IMR-90 (cell line): ENCODE measurements at regions not wholly inside any gene's neighbourhood (a gene's known extent, or its start where the extent isn't known, plus 50 kb on each side); places are given as distances from the start of the nearest gene placed in this dataset.

Experiments
- ATAC-seq: fragments of 200-7000 bp; cut with Tn5 transposase; 2 replicates; pipeline ENCODE4 v1.9.1; 2020; ENCODE audit warnings: low read depth, mild to moderate bottlenecking, moderate library complexity
- BruUV-seq: library from RNA; stranded (reverse); fragments of 400-500 nt; replicated peaks from 2 replicates; lab custom pipeline; 2021; lab: Mats Ljungman, UMichigan
- CTCF ChIA-PET: fragments of 300-600 bp; formaldehyde crosslinking; extraction: SDS; loops from one replicate; lab custom pipeline; 2021; ENCODE audit warnings: antibody characterized with exemption; lab: Yijun Ruan, JAX
- POLR2A ChIA-PET: fragments of 300-600 bp; sonication (Branson Sonifier 250); formaldehyde crosslinking; loops from one replicate; lab custom pipeline; 2022; ENCODE audit warnings: antibody characterized with exemption; ENCODE audit not compliant: unreplicated experiment; lab: Charles Lee
- DNase-seq: peaks from one replicate; pipeline ENCODE4 v3.0.0; 2013
- H2AFZ ChIP-seq: replicated peaks from 2 replicates; pipeline ENCODE3; 2013; ENCODE audit warnings: low read length, mild to moderate bottlenecking; ENCODE audit not compliant: poor library complexity
- H2AK5ac ChIP-seq: 2 replicates; pipeline ENCODE4 v1.6.1; 2013; ENCODE audit warnings: low read depth, low read length, inconsistent platforms
- H2AK9ac ChIP-seq: replicated peaks from 2 replicates; pipeline ENCODE3; 2013; ENCODE audit warnings: mild to moderate bottlenecking, low read depth, low read length, moderate library complexity; ENCODE audit not compliant: poor library complexity
- H2BK120ac ChIP-seq: 2 replicates; pipeline ENCODE4 v1.6.1; 2013; ENCODE audit warnings: low read depth, low read length, inconsistent platforms
- H2BK15ac ChIP-seq: 3 replicates; pipeline ENCODE4 v1.6.1; 2013; ENCODE audit warnings: low read depth, low read length, inconsistent platforms
- H2BK20ac ChIP-seq: 2 replicates; pipeline ENCODE4 v1.6.1; 2013; ENCODE audit warnings: low read depth, mild to moderate bottlenecking, inconsistent platforms, low read length, moderate library complexity
- H2BK5ac ChIP-seq: 2 replicates; pipeline ENCODE4 v1.6.1; 2013; ENCODE audit warnings: mild to moderate bottlenecking, low read depth, low read length, inconsistent platforms; ENCODE audit not compliant: poor library complexity, severe bottlenecking
- H3K14ac ChIP-seq: replicated peaks from 2 replicates; pipeline ENCODE4 v1.6.1; 2013; ENCODE audit warnings: low read depth, low read length, inconsistent platforms
- H3K18ac ChIP-seq: 2 replicates; pipeline ENCODE4 v1.6.1; 2013; ENCODE audit warnings: low read depth, low read length, control low read depth
- H3K23ac ChIP-seq: 2 replicates; pipeline ENCODE4 v1.6.1; 2013; ENCODE audit warnings: low read depth, low read length, inconsistent platforms
- H3K27ac ChIP-seq: 2 replicates; pipeline ENCODE4 v1.5.1; 2013; ENCODE audit warnings: mild to moderate bottlenecking, control low read depth, low read length; ENCODE audit not compliant: insufficient read depth
- H3K27me3 ChIP-seq: 2 replicates; pipeline ENCODE4 v1.6.1; 2013; ENCODE audit warnings: low read length; ENCODE audit not compliant: control insufficient read depth, insufficient read depth
- H3K36me3 ChIP-seq: 2 replicates; pipeline ENCODE4 v1.6.1; 2013; ENCODE audit warnings: low read length, mixed read lengths; ENCODE audit not compliant: control insufficient read depth, insufficient read depth
- H3K4ac ChIP-seq: 2 replicates; pipeline ENCODE4 v1.6.1; 2013; ENCODE audit warnings: low read depth, low read length, inconsistent platforms
- H3K4me1 ChIP-seq: 2 replicates; pipeline ENCODE4 v1.6.1; 2013; ENCODE audit warnings: low read length, mixed read lengths; ENCODE audit not compliant: control insufficient read depth, insufficient read depth
- H3K4me2 ChIP-seq: 2 replicates; pipeline ENCODE4 v1.6.1; 2013; ENCODE audit warnings: low read depth, mild to moderate bottlenecking, control low read depth, low read length, moderate library complexity
- H3K4me3 ChIP-seq: 2 replicates; pipeline ENCODE4 v1.5.1; 2013; ENCODE audit warnings: low read depth, mild to moderate bottlenecking, control low read depth, low read length, moderate library complexity; ENCODE audit not compliant: insufficient read depth
- H3K56ac ChIP-seq: 2 replicates; pipeline ENCODE4 v1.6.1; 2013; ENCODE audit warnings: low read length, inconsistent platforms; ENCODE audit not compliant: insufficient read depth; ENCODE audit errors: extremely low read depth
- H3K79me1 ChIP-seq, 2 experiments: 2 replicates each; pipeline ENCODE4 v1.6.1; 2013; ENCODE audit warnings: low read length in 2 of 2, inconsistent platforms in 1 of 2, low read depth in 1 of 2
- H3K9ac ChIP-seq: 2 replicates; pipeline ENCODE4 v1.6.1; 2013; ENCODE audit warnings: low read depth, low read length, control low read depth
- H3K9me1 ChIP-seq: 2 replicates; pipeline ENCODE4 v1.6.1; 2013; ENCODE audit warnings: low read length, inconsistent platforms; ENCODE audit not compliant: insufficient read depth
- H3K9me3 ChIP-seq: 2 replicates; pipeline ENCODE4 v1.6.1; 2013; ENCODE audit warnings: low read length; ENCODE audit not compliant: control insufficient read depth, insufficient read depth
- H4K20me1 ChIP-seq: 2 replicates; pipeline ENCODE4 v1.6.1; 2013; ENCODE audit warnings: low read length, inconsistent platforms; ENCODE audit not compliant: insufficient read depth
- H4K5ac ChIP-seq: 2 replicates; pipeline ENCODE4 v1.6.1; 2013; ENCODE audit warnings: mild to moderate bottlenecking, low read depth, low read length, control low read depth
- H4K8ac ChIP-seq, 2 experiments: 2 replicates each; pipeline ENCODE4 v1.6.1; 2013; ENCODE audit warnings: low read depth in 2 of 2, low read length in 2 of 2, control low read depth in 1 of 2, inconsistent platforms in 1 of 2
- H4K91ac ChIP-seq: 2 replicates; pipeline ENCODE4 v1.6.1; 2013; ENCODE audit warnings: low read depth, low read length, inconsistent platforms; ENCODE audit not compliant: insufficient read depth
- CHD1 ChIP-seq: IDR thresholded peaks from 2 replicates; pipeline ENCODE4 v1.6.1; 2012; ENCODE audit warnings: low read depth, low read length, improper control_type of control experiment
- NFE2L2 ChIP-seq: fragments of 150-350 bp; IDR thresholded peaks from 2 replicates; pipeline ENCODE4 v1.6.1; 2016; ENCODE audit warnings: low read depth, mild to moderate bottlenecking, low read length
- RAD21 ChIP-seq: IDR thresholded peaks from 2 replicates; pipeline ENCODE4 v1.6.1; 2012; ENCODE audit warnings: low read length, improper control_type of control experiment
- WGBS, 2 experiments: methylation state at CpG; one replicate each; pipeline versions ENCODE4 v1.1.5 to v1.1.7; 2013; ENCODE audit warnings: missing lambda C conversion rate in 2 of 2; ENCODE audit not compliant: insufficient read length in 1 of 2; ENCODE audit errors: extremely low coverage in 2 of 2; 5-methylcytosine and 5-hydroxymethylcytosine counted together
- dilution Hi-C: fragments of 300-500 bp; cut with HindIII; formaldehyde crosslinking; loops from one replicate; pipeline ENCODE4 v1.14.3; 2018; ENCODE audit warnings: low sequenced_read_pairs; ENCODE audit not compliant: unreplicated experiment
- in situ Hi-C: fragments of 300-500 bp; cut with MboI; formaldehyde crosslinking; loops from 3 replicates; pipeline ENCODE4 v1.14.3; 2019; ENCODE audit warnings: low sequenced_read_pairs, inconsistent platforms, mixed read lengths
- intact Hi-C: fragments of 100-400 bp; cut with micrococcal nuclease; formaldehyde crosslinking; loops from 2 replicates; pipeline ENCODE4 v1.10.0; 2022
- TF ChIP-seq, protein P1 (sequence below): conservative IDR thresholded peaks from 2 replicates; pipeline ENCODE4 v1.5.1; 2012; ENCODE audit warnings: mild to moderate bottlenecking, low read depth, low read length, improper control_type of control experiment

DNA sequence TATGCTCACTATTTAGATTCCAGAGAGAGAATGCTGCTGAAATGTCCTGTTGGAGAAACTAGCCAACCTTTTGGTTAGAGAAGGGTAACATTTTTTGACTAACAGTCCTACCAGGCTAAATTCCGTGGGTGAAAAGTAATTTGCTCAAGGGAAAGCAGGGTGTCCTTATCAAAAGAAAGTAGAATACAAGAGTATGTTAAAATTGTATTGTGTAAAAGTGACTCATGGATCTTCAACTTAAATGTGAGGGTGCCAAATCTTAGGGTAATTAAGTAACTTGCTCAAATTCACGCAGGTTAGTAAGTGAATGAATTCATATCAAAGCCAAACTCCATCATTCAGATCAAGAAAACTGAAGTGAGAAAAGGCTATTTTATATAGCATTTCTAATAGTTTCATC lies 81.7 kb downstream of the PCDH7 start:
- Histone ChIP-seq H2BK20ac (no peak overlapping the region), H3K4me2 (no peak overlapping the region), H3K4me1 (peaks cover 3% of the 10 kb centered on the region; the same call in 1 of the 2 replicates), H3K4me3 (no peak overlapping the region), H2BK120ac (no peak overlapping the region), H3K14ac (no peak overlapping the region), H3K27ac (no peak overlapping the region), H3K18ac (no peak overlapping the region), H4K91ac (no peak overlapping the region), H3K56ac (no peak overlapping the region), H3K27me3 (no peaks in the 10 kb centered on the region), H3K9ac (no peak overlapping the region), H3K79me1 (no peaks in the 10 kb centered on the region), H2AFZ (no peak overlapping the region), H3K9me1 (no peaks in the 10 kb centered on the region), H4K5ac (no peak overlapping the region), H2AK5ac (no peak overlapping the region), H2AK9ac (no peak overlapping the region), H2BK15ac (no peak overlapping the region), H3K36me3 (no peaks in the 10 kb centered on the region), H3K23ac (no peak overlapping the region), H2BK5ac (no peak overlapping the region), H3K4ac (no peak overlapping the region), H4K8ac (no peak overlapping the region), H4K20me1 (no peaks in the 10 kb centered on the region), H3K9me3 (no peaks in the 10 kb centered on the region)
- no peak for ATAC-seq
- WGBS, 2 experiments: no CpG with 5 or more reads among the region's 2 CpGs
- dilution Hi-C loops (no loop called here), in situ Hi-C loops (no loop called here), intact Hi-C loops (no loop called here)
- POLR2A ChIA-PET: no interaction called here
- TF ChIP-seq RAD21: no peak
- TF ChIP-seq, protein P1, sequence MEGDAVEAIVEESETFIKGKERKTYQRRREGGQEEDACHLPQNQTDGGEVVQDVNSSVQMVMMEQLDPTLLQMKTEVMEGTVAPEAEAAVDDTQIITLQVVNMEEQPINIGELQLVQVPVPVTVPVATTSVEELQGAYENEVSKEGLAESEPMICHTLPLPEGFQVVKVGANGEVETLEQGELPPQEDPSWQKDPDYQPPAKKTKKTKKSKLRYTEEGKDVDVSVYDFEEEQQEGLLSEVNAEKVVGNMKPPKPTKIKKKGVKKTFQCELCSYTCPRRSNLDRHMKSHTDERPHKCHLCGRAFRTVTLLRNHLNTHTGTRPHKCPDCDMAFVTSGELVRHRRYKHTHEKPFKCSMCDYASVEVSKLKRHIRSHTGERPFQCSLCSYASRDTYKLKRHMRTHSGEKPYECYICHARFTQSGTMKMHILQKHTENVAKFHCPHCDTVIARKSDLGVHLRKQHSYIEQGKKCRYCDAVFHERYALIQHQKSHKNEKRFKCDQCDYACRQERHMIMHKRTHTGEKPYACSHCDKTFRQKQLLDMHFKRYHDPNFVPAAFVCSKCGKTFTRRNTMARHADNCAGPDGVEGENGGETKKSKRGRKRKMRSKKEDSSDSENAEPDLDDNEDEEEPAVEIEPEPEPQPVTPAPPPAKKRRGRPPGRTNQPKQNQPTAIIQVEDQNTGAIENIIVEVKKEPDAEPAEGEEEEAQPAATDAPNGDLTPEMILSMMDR: no peak
- TF ChIP-seq NFE2L2: no peak
- TF ChIP-seq CHD1: no peak
- DNase-seq: no peak
- no TSS peak for BruUV-seq
- CTCF ChIA-PET: no interaction called here
